ENCODE measurements at regions not wholly inside any gene's neighbourhood (a gene's known extent, or its start where the extent isn't known, plus 50 kb on each side); places are given as distances from the start of the nearest gene placed in this dataset.

- no peak for TF ChIP-seq TSHZ2 (CRISPR knock-in tag; IDR thresholded peaks at IDR 0.05)
Observed at GRCh38 chr11:82009133-82009532, 724.5 kb downstream of the FAM181B start (continued).

GRCh38 chr11:82007521-82007920 is 726.1 kb downstream of the FAM181B start:
- no peak for ATAC-seq
- TF ChIP-seq OSR1 (CRISPR knock-in tag; IDR thresholded peaks at IDR 0.05) (no peak), ARNTL (CRISPR knock-in tag; IDR thresholded peaks at IDR 0.05; ENCODE audit: borderline replicate concordance, low read depth) (no peak), SNAI2 (CRISPR knock-in tag; IDR thresholded peaks at IDR 0.05) (no peak), ISL1 (CRISPR knock-in tag; IDR thresholded peaks at IDR 0.05) (no peak), CSRNP3 (CRISPR knock-in tag; IDR thresholded peaks at IDR 0.05) (no peak), ZNF565 (CRISPR knock-in tag; conservative IDR thresholded peaks at IDR 0.05; ENCODE audit: low read depth) (no peak), CSDC2 (CRISPR knock-in tag; IDR thresholded peaks at IDR 0.05) (no peak), RARB (CRISPR knock-in tag; IDR thresholded peaks at IDR 0.05) (no peak), ESRRG (CRISPR knock-in tag; IDR thresholded peaks at IDR 0.05) (no peak), ZNF70 (CRISPR knock-in tag; IDR thresholded peaks at IDR 0.05) (no peak), TSHZ2 (CRISPR knock-in tag; IDR thresholded peaks at IDR 0.05) (no peak), TCF4 (CRISPR knock-in tag; IDR thresholded peaks at IDR 0.05; ENCODE audit: borderline replicate concordance) (no peak), ZNF8 (CRISPR knock-in tag; IDR thresholded peaks at IDR 0.05) (no peak), ZC3H10 (CRISPR knock-in tag; IDR thresholded peaks at IDR 0.05) (no peak), ZFP3 (CRISPR knock-in tag; IDR thresholded peaks at IDR 0.05) (no peak), PATZ1 (CRISPR knock-in tag; IDR thresholded peaks at IDR 0.05; ENCODE audit: borderline replicate concordance) (no peak), PPARA (CRISPR knock-in tag; IDR thresholded peaks at IDR 0.05; ENCODE audit: borderline replicate concordance) (no peak), CREB5 (CRISPR knock-in tag; IDR thresholded peaks at IDR 0.05; ENCODE audit: low read depth) (no peak), TOX (CRISPR knock-in tag; IDR thresholded peaks at IDR 0.05; ENCODE audit: borderline replicate concordance) (no peak)
- TF ChIP-seq, protein P1, sequence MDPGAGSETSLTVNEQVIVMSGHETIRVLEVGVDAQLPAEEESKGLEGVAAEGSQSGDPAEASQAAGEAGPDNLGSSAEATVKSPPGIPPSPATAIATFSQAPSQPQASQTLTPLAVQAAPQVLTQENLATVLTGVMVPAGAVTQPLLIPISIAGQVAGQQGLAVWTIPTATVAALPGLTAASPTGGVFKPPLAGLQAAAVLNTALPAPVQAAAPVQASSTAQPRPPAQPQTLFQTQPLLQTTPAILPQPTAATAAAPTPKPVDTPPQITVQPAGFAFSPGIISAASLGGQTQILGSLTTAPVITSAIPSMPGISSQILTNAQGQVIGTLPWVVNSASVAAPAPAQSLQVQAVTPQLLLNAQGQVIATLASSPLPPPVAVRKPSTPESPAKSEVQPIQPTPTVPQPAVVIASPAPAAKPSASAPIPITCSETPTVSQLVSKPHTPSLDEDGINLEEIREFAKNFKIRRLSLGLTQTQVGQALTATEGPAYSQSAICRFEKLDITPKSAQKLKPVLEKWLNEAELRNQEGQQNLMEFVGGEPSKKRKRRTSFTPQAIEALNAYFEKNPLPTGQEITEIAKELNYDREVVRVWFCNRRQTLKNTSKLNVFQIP (CRISPR knock-in tag; IDR thresholded peaks at IDR 0.05; ENCODE audit: borderline replicate concordance, low read depth), result no peak

Measured in SK-N-SH treated with all-trans-retinoic acid at 6 μM for 48 hours (cell line).